HG03045 (cell line): ENCODE measurements at regions not wholly inside any gene's neighbourhood (a gene's known extent, or its start where the extent isn't known, plus 50 kb on each side); places are given as distances from the start of the nearest gene placed in this dataset.

Experiments
- ATAC-seq: cut with Tn5 transposase; IDR thresholded peaks from one replicate; pipeline ENCODE4 v1.9.1; 2021; ENCODE audit warnings: mild to moderate bottlenecking, moderate library complexity; ENCODE audit not compliant: unreplicated experiment

GRCh38 chr2:195319548-195320412, 337.2 kb upstream of the SLC39A10 start:
- no peak for ATAC-seq

GRCh38 chr2:195319112-195319460, 337.9 kb upstream of the SLC39A10 start:
- ATAC-seq = no peak

- no peak for ATAC-seq
These were observed 338.4 kb upstream of the SLC39A10 start for GRCh38 chr2:195318440-195319111.

GRCh38 chr2:195317550-195317949, 339.5 kb upstream of the SLC39A10 start:
- ATAC-seq = no peak

GRCh38 chr2:195316486-195316885, 340.5 kb upstream of the SLC39A10 start:
- ATAC-seq = no peak

GRCh38 chr2:195313962-195314361, 343.1 kb upstream of the SLC39A10 start:
- ATAC-seq = no peak

GRCh38 chr2:195312662-195313061, 344.4 kb upstream of the SLC39A10 start:
- ATAC-seq = no peak

- ATAC-seq = no peak
These were observed 348.9 kb upstream of the SLC39A10 start for GRCh38 chr2:195308163-195308562.

- ATAC-seq = no peak
These were observed 349.3 kb upstream of the SLC39A10 start for GRCh38 chr2:195307751-195308150.

- no peak for ATAC-seq
These were observed 352.7 kb upstream of the SLC39A10 start for GRCh38 chr2:195304310-195304709.

- no peak for ATAC-seq
These were observed 356.4 kb upstream of the SLC39A10 start for GRCh38 chr2:195300631-195301030.

GRCh38 chr2:195299600-195299999, 357.4 kb upstream of the SLC39A10 start:
- no peak for ATAC-seq

GRCh38 chr2:195296490-195296889, 360.5 kb upstream of the SLC39A10 start:
- no peak for ATAC-seq

- no peak for ATAC-seq
These were observed 367.9 kb upstream of the SLC39A10 start for GRCh38 chr2:195289081-195289480.

- ATAC-seq = no peak
These were observed 377.1 kb upstream of the SLC39A10 start for GRCh38 chr2:195279840-195280427.

GRCh38 chr2:195270466-195271039, 386.5 kb upstream of the SLC39A10 start:
- ATAC-seq = no peak

GRCh38 chr2:195269220-195269619, 387.8 kb upstream of the SLC39A10 start:
- no peak for ATAC-seq

GRCh38 chr2:195257979-195258378, 399.0 kb upstream of the SLC39A10 start:
- no peak for ATAC-seq

GRCh38 chr2:195252018-195252417, 405.0 kb upstream of the SLC39A10 start:
- ATAC-seq = no peak

GRCh38 chr2:195251214-195251613, 405.8 kb upstream of the SLC39A10 start:
- no peak for ATAC-seq

- ATAC-seq = no peak
These were observed 418.2 kb upstream of the SLC39A10 start for GRCh38 chr2:195238826-195239225.

- ATAC-seq = no peak
These were observed 418.6 kb upstream of the SLC39A10 start for GRCh38 chr2:195238379-195238778.
